ENCODE measurements at regions not wholly inside any gene's neighbourhood (a gene's known extent, or its start where the extent isn't known, plus 50 kb on each side); places are given as distances from the start of the nearest gene placed in this dataset.

- no peaks in the 10 kb centered on the region for H3K27me3 ChIP-seq (ENCODE audit: low read depth)
- H3K4me3 ChIP-seq = no peak overlapping the region
- no peaks in the 10 kb centered on the region for H3K36me3 ChIP-seq (replicated peaks)
- no peaks in the 10 kb centered on the region for H3K4me1 ChIP-seq
- in situ Hi-C loops (cut with MboI; ENCODE audit: low sequenced_read_pairs) = no loop called here
- H3K9me3 ChIP-seq = no peaks in the 10 kb centered on the region
- no peak for DNase-seq (ENCODE audit: low spot score in 2 of 2)
Observed at GRCh38 chr15:96494505-96494904, 164.0 kb downstream of the NR2F2 start.

GRCh38 chr15:96495386-96495785, 164.9 kb downstream of the NR2F2 start:
- Histone ChIP-seq H3K4me3 (no peak overlapping the region), H3K9me3 (no peaks in the 10 kb centered on the region), H3K36me3 (replicated peaks) (no peaks in the 10 kb centered on the region), H3K27me3 (ENCODE audit: low read depth) (no peaks in the 10 kb centered on the region), H3K4me1 (no peaks in the 10 kb centered on the region)
- in situ Hi-C loops (cut with MboI; ENCODE audit: low sequenced_read_pairs) = no loop called here
- DNase-seq (ENCODE audit: low spot score in 2 of 2) = no peak

DNA sequence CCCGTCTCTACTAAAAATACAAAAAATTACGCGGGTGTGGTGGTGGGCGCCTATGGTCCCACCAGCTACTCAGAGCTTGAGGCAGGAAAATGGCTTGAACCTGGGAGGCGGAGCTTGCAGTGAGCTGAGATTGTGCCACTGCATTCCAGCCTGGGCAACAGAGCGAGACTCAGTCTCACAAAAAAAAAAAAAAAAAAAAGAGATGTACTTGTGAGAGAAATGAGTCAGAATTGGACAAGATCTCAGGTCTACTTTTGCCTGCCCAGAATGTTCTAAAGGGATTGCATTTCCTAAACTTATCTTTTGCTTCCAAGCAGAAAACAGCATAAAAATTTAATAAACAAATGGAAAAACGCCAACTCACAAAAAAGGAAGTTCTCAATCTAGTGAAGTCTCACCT, 167.5 kb downstream of the NR2F2 start:
- H3K27me3 ChIP-seq (ENCODE audit: low read depth) = no peaks in the 10 kb centered on the region
- H3K36me3 ChIP-seq (replicated peaks) = no peaks in the 10 kb centered on the region
- no peaks in the 10 kb centered on the region for H3K9me3 ChIP-seq
- no peak for DNase-seq (ENCODE audit: low spot score in 2 of 2)
- in situ Hi-C loops (cut with MboI; ENCODE audit: low sequenced_read_pairs) = no loop called here
- no peak overlapping the region for H3K4me3 ChIP-seq
- no peaks in the 10 kb centered on the region for H3K4me1 ChIP-seq

- Histone ChIP-seq H3K36me3 (replicated peaks) (no peaks in the 10 kb centered on the region), H3K4me3 (no peak overlapping the region), H3K9me3 (no peaks in the 10 kb centered on the region), H3K4me1 (no peaks in the 10 kb centered on the region), H3K27me3 (ENCODE audit: low read depth) (no peaks in the 10 kb centered on the region)
- in situ Hi-C loops (cut with MboI; ENCODE audit: low sequenced_read_pairs) = no loop called here
- no peak for DNase-seq (ENCODE audit: low spot score in 2 of 2)
Observed at GRCh38 chr15:96500508-96500907, 170.0 kb downstream of the NR2F2 start.

DNA sequence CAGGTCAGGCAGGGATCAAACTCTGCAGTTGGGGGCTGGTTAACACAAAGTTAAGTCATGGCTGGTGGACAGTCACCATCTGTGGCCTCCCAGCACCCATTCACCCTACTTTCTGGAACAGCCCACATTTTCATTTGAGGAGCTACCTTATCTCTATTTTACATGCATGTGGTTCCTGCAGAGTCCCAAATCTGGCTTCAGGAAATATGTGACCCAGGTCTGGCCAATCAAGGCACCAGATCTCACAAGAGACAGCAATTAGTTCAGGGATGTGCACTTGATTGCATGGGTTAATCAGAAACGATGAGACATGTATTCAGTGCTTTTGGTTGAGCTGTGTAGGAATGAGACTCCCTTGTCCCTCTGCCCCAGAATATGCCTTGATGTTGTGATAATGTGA, 170.9 kb downstream of the NR2F2 start:
- DNase-seq (ENCODE audit: low spot score in 2 of 2) = no peak
- H3K27me3 ChIP-seq (ENCODE audit: low read depth) = no peaks in the 10 kb centered on the region
- in situ Hi-C loops (cut with MboI; ENCODE audit: low sequenced_read_pairs) = no loop called here
- no peak overlapping the region for H3K4me3 ChIP-seq
- H3K36me3 ChIP-seq (replicated peaks) = no peaks in the 10 kb centered on the region
- H3K9me3 ChIP-seq = no peaks in the 10 kb centered on the region
- H3K4me1 ChIP-seq = no peaks in the 10 kb centered on the region

DNA sequence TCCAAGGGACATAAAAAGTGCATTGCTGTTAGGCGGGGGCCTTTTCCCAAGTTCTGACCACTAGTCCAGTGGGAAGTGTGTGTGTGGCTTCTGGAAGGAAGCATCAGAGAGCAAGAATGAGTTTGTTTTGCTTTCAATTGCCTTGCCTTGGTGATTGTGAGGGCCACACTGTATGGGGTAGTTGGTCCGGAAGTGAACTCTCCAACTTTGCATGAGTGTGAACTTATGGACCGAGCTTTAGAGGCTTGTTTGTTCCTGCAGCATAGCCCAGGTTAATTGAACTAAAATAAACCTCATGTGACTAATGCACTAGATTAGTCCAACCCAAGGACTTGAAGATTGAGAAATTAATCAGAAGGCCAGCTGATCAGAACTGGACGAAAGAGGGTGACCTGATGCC, 171.7 kb downstream of the NR2F2 start:
- Histone ChIP-seq H3K27me3 (ENCODE audit: low read depth) (no peaks in the 10 kb centered on the region), H3K4me1 (no peaks in the 10 kb centered on the region), H3K36me3 (replicated peaks) (no peaks in the 10 kb centered on the region), H3K4me3 (no peak overlapping the region), H3K9me3 (no peaks in the 10 kb centered on the region)
- DNase-seq (ENCODE audit: low spot score in 2 of 2) = no peak
- in situ Hi-C loops (cut with MboI; ENCODE audit: low sequenced_read_pairs) = no loop called here

- Histone ChIP-seq H3K9me3 (no peaks in the 10 kb centered on the region), H3K4me3 (no peak overlapping the region), H3K4me1 (no peaks in the 10 kb centered on the region), H3K36me3 (replicated peaks) (no peaks in the 10 kb centered on the region), H3K27me3 (ENCODE audit: low read depth) (no peaks in the 10 kb centered on the region)
- in situ Hi-C loops (cut with MboI; ENCODE audit: low sequenced_read_pairs) = no loop called here
- DNase-seq (ENCODE audit: low spot score in 2 of 2) = no peak
Observed at GRCh38 chr15:96503276-96503675, 172.8 kb downstream of the NR2F2 start.

GRCh38 chr15:96504371-96504770, 173.9 kb downstream of the NR2F2 start:
- H3K36me3 ChIP-seq (replicated peaks) = no peaks in the 10 kb centered on the region
- H3K4me1 ChIP-seq = no peaks in the 10 kb centered on the region
- no peaks in the 10 kb centered on the region for H3K27me3 ChIP-seq (ENCODE audit: low read depth)
- in situ Hi-C loops (cut with MboI; ENCODE audit: low sequenced_read_pairs) = no loop called here
- no peak for DNase-seq (ENCODE audit: low spot score in 2 of 2)
- H3K9me3 ChIP-seq = no peaks in the 10 kb centered on the region
- H3K4me3 ChIP-seq = no peak overlapping the region

- Histone ChIP-seq H3K4me1 (no peaks in the 10 kb centered on the region), H3K36me3 (replicated peaks) (no peaks in the 10 kb centered on the region), H3K4me3 (no peak overlapping the region), H3K9me3 (no peaks in the 10 kb centered on the region), H3K27me3 (ENCODE audit: low read depth) (no peaks in the 10 kb centered on the region)
- in situ Hi-C loops (cut with MboI; ENCODE audit: low sequenced_read_pairs) = no loop called here
- no peak for DNase-seq (ENCODE audit: low spot score in 2 of 2)
Observed at GRCh38 chr15:96505014-96505413, 174.5 kb downstream of the NR2F2 start.

DNA sequence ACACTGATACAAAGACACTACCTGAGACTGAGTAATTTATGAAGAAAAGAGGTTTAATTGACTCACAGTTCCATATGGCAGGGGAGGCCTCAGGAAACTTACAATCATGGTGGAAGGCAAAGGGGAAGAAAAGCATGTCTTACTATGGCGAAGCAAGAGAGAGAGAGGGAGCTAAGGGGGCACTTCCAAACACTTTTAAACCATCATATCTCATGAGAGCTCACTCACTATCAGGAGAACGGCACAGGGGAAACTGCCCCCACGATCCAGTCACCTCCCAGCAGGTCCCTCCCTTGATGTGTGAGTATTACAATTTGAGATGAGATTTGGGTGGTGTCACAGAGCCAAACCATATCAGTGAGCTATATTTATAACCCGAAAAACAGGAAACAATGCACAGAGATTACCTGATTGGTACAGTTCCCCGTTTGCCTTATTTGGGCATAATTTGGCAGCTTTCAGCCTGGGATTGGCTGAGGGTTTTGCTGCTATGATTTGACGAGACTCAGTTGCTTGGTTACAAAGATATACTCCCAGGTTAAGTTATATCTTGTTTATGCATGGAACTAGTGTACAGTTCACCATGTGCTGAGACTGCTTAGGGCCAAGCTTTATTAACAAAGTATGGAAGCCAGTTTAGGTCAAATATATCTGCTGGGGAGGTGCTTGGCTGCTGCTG, 184.2 kb downstream of the NR2F2 start:
- peaks cover 7% of the 10 kb centered on the region; the same call in 1 of the 2 replicates for H3K27me3 ChIP-seq (ENCODE audit: low read depth)
- no peak overlapping the region for H3K4me3 ChIP-seq
- H3K4me1 ChIP-seq = no peaks in the 10 kb centered on the region
- no peak for DNase-seq (ENCODE audit: low spot score in 2 of 2)
- H3K36me3 ChIP-seq (replicated peaks) = no peaks in the 10 kb centered on the region
- in situ Hi-C loops (cut with MboI; ENCODE audit: low sequenced_read_pairs) = no loop called here
- no peaks in the 10 kb centered on the region for H3K9me3 ChIP-seq

DNA sequence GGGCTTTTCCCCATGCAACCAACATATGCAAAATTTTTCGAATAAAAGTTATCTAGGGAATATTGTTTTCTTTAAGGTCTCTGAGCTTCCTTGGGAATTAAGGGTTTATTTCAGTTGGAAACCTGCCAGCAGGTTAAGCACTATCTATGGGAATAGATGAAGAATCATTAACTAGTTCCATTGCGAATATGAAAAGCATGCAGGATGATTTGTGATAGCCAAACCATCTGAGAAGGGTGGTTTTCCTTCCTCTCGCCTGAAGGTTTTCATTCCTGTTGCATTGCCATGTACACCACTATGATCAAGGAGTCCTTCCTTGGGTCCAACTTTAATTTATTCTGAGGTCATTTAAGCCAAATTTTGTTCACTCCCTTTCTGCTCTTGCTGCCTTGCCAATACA, 184.9 kb downstream of the NR2F2 start:
- Histone ChIP-seq H3K36me3 (replicated peaks) (no peaks in the 10 kb centered on the region), H3K9me3 (no peaks in the 10 kb centered on the region), H3K4me3 (no peak overlapping the region), H3K4me1 (no peaks in the 10 kb centered on the region), H3K27me3 (ENCODE audit: low read depth) (peaks cover 7% of the 10 kb centered on the region; the same call in 1 of the 2 replicates)
- DNase-seq (ENCODE audit: low spot score in 2 of 2) = no peak
- in situ Hi-C loops (cut with MboI; ENCODE audit: low sequenced_read_pairs) = no loop called here

- no peak overlapping the region for H3K4me3 ChIP-seq
- in situ Hi-C loops (cut with MboI; ENCODE audit: low sequenced_read_pairs) = no loop called here
- no peaks in the 10 kb centered on the region for H3K4me1 ChIP-seq
- H3K9me3 ChIP-seq = no peaks in the 10 kb centered on the region
- H3K27me3 ChIP-seq (ENCODE audit: low read depth) = no peaks in the 10 kb centered on the region
- DNase-seq (ENCODE audit: low spot score in 2 of 2) = no peak
- H3K36me3 ChIP-seq (replicated peaks) = no peaks in the 10 kb centered on the region
Observed at GRCh38 chr15:96521386-96521785, 190.9 kb downstream of the NR2F2 start.

- no peak overlapping the region for H3K4me3 ChIP-seq
- H3K4me1 ChIP-seq = no peaks in the 10 kb centered on the region
- in situ Hi-C loops (cut with MboI; ENCODE audit: low sequenced_read_pairs) = no loop called here
- no peaks in the 10 kb centered on the region for H3K36me3 ChIP-seq (replicated peaks)
- H3K9me3 ChIP-seq = no peaks in the 10 kb centered on the region
- no peaks in the 10 kb centered on the region for H3K27me3 ChIP-seq (ENCODE audit: low read depth)
- DNase-seq (ENCODE audit: low spot score in 2 of 2) = no peak
Observed at GRCh38 chr15:96524676-96525417, 194.3 kb downstream of the NR2F2 start.

- no peak for DNase-seq (ENCODE audit: low spot score in 2 of 2)
- H3K4me1 ChIP-seq = peaks cover 19% of the 10 kb centered on the region
- H3K36me3 ChIP-seq (replicated peaks) = no peaks in the 10 kb centered on the region
- H3K27me3 ChIP-seq (ENCODE audit: low read depth) = peaks cover 16% of the 10 kb centered on the region
- H3K4me3 ChIP-seq = no peak overlapping the region
- in situ Hi-C loops (cut with MboI; ENCODE audit: low sequenced_read_pairs) = no loop called here
- no peaks in the 10 kb centered on the region for H3K9me3 ChIP-seq
Observed at GRCh38 chr15:96535148-96535547, 204.6 kb downstream of the NR2F2 start.

Measured in HAP-1 (cell line).